Activated T-helper 1 cell treated with anti-CD3 and anti-CD28 coated beads, Interleukin-2, amount 50 U/mL, for 16 hours (primary cell): ENCODE measurements at regions not wholly inside any gene's neighbourhood (a gene's known extent, or its start where the extent isn't known, plus 50 kb on each side); places are given as distances from the start of the nearest gene placed in this dataset.

Experiments
- DNase-seq, 2 donors: peaks; one replicate each; pipeline ENCODE4 v3.0.0-alpha.2; 2020; ENCODE audit warnings: low read depth in 1 of 2, low spot score in 1 of 2

DNA sequence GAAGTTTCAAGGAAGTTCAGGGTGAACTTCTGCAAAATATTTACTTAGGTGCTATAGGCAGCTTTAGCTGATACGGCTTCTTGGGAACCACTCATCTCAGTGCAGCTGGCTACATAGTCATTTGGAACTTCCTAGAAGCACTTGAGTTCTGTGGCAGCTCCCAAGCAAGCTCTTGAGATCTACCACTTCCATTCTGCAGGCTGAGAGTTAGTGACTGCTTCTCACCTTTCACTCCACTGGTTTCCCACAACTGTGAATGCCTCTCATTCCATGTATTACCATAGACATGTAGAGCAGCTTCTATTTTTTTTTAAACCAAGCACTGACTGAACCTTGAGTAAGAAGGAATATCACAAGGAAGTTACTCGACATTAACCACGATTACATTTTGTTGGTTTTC is 994.1 kb upstream of the ACVR2A start:
- DNase-seq = no peak

DNA sequence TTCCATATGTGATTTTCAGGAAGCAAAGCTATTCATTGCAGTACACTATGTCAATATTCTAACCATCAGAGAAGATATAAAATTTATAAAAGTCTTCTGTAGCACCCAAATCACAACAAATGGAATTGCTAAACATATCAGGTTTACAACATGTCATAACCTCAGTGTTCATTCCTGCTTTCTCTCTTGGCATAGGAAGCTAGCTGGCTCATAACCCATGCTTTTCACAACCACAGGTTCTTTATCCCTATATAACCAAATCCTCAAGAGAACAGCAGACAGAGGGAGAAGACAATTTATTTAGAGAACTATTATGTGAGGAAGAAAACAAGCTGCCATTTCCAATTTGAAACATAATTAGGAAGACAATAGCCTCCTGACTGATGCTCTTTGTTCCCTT is 997.0 kb upstream of the ACVR2A start:
- no peak for DNase-seq

DNA sequence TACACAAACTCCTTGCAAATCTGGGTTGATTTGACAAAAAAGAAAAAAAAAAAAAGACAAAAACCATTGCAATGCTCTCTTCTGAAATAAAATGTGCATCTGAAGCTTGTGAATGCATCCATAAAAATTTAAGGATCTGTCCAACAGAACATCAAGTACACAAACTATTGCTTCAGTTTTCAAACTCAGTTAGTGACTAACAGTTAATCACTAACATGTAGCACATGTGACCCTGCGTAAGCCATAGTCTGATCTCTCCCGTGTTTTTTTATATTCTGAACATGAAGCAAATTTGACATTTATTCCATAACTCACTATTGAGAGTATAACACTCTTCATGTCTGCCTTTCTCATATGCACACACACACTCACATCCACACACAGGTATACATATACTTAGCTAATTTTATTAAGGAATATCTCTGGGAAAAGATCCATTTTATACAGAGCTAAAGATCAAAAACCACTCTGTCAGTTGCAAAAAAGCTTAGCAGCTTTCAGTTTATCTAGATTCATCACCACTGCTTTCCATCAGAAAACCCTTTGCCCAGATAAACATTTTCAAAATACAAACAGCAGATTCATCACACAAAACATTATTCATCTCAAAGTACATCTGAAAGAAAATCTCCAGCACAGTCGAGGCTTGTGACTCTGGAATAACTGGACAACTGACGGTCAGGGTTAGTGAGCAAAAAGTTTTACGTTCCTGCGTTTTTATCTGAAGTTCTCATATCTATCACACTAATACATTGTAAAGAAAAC is 1000.4 kb upstream of the ACVR2A start:
- no peak for DNase-seq

DNA sequence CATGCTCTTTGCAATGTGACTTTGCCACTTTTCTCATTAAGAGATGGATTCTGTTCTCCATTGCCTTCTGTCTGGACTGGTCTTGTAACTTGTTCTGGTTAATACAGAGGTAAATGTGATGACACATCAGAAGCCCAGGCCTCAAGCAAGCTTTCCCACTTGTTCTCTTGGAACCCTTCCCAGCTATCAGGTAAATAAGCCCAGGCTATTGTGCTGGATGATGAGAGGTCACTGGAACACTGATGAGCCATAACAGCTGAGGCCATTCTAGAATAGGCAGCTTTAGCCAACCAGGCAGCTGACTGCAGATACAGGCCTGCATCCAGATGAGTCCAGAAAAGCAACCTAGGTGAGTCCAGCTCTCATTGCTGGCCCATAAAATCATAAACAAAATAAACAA is 1007.0 kb upstream of the ACVR2A start:
- DNase-seq = no peak

DNA sequence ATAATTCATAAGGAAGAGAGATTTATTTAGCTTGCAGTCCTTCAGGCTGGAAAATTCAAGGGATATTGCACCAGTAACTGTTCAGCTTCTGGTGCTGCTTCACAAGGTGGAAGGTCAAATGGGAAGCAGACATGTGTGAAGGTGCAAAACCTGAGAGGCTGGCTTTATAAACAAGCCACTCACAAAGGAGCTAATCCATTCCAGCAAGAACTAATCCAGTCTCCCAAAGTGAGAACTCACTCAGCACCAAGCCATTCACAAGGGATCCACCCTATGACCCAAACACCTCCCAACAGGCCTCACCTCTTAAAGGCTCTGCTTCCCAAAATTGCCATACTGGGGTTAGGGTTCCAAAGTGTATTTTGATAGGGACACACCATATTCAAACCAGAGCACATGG is 1018.4 kb upstream of the ACVR2A start:
- DNase-seq = no peak

DNA sequence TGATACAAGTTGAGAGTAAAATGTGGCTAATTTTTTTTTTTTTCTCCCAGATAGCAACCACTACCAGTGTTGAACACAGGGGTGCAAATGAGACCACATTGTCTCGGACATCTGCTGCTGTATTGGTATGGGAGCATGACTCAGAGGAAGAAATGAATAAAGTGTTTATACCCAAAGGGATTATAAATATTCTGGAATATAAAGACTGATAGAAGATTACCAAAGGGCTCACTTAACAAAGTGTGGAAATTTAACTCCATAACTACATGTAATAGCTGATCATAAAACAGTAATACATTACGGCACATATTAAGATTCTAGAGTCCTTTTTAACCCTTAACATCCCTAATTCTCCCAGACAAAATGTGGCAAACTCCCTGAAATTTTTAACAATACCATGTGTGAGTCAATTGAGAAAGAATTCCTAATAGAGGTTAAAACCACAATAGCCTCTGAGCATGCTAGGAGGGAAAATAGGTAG is 1023.0 kb upstream of the ACVR2A start:
- DNase-seq = no peak

DNA sequence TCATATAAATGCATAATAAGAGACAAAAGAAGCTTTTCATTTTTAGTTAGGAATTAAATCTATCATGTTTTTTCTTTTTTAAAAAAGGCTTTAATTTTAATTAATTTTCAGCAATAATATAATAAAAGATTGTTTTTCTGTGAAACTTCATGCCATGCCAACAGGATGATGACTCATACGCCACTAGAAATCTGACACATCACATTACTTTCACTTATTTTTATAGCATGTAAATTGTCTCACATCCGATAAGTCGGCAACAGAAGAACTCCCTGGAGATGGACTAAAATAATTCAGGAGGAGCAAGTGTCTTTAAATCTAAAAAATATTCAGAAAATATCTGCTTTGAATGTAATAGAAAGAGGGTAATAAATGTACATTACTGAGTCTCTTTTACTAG is 1024.2 kb upstream of the ACVR2A start:
- no peak for DNase-seq

DNA sequence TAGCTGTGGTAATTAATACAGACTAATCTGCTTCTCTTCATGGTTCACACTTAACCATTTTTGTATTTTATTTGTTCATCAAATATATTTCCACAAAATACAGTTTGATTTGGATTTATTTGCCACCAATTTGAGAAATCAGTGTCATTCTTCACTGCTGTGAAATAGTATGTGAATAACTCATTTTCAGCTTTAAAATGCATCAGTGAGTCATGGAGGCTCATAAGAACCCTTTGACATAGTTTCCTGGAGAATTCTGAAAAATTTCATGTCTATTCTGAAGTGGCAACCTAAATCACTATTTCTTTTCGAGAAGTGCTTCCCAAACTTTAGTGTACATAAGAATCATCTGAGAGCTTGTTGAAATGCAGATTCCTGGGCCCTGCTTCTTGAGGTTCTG is 1026.7 kb upstream of the ACVR2A start:
- no peak for DNase-seq

DNA sequence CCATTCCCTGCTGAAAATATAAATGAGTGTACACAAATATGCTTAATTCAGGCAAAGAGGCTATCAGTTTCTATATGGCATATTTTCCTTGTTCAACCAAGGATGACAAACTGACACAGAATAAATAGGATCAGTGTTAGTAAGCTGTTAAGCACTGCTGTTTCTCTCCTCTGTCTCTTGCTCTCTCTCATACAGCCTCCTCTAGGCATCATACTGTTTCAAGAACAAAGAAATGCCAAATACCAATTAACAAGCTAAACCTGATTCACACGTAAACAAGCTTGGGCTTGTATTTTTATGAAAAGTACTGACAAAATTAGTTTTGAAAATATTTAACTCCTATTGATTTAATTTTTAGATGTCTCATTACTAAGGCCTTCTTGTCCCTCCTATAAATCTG is 1027.2 kb upstream of the ACVR2A start:
- DNase-seq = no peak

DNA sequence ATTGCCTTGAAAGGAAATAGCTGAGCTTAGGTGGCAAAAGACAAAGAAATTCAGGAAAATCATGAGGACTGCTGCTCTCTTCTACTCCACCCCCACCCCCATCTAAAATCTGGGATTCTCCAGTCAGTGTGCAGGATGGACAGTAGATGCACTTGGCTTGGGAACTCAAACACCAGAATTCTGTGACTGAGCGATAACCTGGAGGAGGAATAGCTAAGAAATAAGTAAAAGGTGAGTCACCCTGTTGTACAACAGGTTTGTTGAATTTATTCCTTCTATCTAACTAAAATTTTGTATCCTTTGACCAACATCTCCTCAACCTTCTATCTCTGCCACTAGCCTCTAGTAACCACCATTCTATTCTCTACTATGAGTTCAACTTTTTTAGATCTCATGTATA is 1029.9 kb upstream of the ACVR2A start:
- DNase-seq = no peak

DNA sequence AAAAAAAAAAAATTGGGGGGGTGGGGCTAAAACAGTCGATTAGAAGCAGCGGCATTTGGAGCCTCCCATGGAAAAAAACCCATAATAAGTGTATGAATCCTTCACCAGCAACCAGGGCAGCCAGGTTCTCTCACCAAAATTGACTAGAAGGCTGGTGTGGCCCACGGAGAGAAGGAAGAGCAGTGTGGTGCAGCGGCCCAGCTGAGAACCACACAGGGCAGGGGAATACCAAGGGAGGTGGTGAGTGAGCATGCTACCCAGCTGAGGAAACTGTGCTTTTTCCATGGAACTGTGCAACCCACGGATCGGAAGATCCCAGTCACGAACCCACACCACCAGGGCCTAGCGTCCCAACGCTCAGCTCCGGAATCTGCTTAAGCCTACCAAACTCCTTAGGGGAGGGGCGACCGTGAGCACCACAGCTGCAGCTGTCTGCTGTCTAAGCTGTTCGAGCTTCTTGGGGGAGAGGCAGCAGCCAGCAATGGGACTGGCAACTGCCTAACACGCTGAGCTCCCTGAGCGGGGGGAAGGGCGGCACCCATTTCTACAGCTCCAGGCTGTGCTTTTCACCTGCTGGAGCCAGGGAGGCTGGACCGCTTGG is 1037.2 kb upstream of the ACVR2A start:
- no peak for DNase-seq

DNA sequence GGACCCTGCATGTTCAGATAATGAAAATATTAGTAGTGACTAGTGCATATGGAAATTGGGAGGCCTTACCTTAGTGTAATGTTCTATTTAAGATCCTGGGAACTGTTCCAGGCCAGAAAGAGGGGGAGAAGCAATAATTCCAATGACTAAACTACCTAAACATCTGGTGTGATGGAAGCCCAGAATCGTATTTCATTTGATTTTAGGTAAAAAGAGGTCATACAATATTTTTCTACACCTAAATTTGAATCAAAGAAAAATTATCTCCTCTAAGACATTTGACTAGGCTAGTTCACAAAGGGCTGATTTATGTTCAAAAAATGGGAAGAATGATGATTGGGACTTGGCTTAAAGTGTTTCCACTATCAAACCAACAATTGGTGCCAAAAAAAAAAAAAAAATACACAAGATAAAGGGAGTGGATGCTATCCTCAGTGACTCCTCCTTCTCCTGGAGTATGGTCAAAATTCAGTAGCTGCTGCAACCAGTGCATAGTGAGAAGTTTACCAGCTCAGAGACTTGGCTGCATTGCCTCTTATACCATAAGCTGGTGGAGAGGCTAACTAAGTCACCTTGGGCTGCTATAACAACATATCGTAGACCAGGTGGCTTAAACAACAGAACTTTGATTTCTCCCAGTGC is 1038.3 kb upstream of the ACVR2A start:
- DNase-seq = no peak

DNA sequence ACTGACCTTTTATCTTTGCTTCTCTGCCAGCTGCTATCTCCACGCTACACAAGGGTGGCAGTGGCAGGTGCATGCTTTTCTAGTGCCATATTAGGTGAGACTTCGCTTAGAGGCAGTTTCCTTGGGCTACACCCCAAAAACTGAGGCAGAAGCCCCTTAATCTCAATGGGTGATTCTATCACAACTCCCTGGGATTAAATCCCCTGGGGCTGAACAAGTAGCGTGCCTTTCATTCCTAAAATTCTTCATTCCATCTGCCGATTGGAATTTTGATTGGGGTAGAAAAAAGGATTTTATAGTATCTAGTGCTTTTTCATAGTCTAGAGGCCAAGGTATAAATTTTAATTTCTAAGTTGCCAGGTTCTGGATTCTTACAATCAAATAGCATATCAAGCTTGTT is 1040.5 kb upstream of the ACVR2A start:
- DNase-seq = no peak

DNA sequence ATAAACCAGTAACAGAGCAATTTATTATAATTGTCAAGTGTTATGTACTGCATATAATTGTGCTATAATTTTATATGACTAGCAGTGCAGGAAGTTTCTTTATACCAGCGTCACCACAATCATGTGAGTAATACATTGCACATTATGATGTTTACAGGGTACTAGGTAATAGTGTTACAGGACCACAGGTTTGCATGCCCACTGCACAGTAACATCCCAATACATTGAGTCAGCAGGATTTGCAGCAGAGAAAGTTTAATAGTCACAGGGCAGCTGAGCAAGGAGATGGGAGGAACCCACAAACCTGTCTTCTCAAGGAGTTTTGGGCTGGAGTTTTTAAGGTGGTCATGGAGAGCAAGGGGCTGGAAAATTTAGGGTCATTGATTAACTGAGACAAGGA is 1042.9 kb upstream of the ACVR2A start:
- no peak for DNase-seq

DNA sequence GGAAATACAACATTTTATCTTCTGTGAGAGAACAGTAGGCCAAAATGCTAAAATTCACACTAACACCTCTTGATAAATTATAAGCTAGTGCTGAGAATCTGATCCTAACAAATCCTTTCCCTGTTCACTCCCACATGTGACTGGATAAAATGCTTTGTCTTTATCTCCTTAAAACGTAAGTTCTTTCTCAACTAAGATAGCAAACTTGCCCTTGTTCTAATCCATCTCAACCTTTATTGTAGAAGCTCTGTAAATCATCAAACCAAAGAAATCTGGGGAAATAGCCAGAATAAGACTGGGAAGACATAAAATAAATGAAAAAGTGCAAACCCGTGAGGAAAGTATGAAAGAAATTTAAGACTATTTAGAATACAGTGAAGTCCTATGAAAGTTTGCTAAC is 1058.4 kb upstream of the ACVR2A start:
- no peak for DNase-seq

DNA sequence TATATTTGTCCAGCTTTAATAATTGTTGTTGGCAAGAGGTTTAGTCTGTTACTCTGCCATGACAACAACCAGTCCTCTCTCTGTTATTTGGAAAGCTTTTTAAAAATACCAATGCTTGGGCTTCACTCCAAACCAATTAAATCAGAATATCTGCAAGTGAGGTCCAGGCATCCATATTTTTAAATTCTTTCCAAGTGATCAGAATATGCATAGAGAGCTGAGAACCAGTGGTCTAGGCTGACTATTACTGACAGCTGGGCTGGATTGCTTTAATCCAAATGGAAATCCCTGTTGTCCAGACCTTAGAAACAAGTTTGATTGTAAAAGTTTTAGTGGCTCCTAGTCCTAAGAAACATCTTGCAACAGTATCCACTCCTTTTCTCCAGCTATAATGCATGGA is 1059.7 kb upstream of the ACVR2A start:
- no peak for DNase-seq

DNA sequence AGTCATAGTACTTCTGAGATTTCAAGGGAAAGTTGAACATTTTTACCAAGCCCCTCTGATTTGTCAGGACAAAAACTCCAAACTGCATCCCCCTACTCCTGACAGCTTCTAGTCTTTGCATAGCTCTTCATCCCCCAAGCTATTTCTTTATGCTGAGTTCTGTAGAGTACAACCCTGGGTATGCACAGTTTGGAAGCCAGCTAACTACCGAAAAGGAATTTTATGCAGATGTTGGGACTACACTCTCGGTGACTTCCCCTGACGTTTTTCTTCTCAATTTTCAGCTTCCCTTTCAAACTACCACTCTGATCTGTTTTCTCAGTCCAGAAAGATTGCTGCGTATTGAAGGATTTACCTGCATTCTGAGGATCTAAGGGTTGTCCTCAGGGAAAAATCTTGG is 1060.2 kb upstream of the ACVR2A start:
- no peak for DNase-seq

DNA sequence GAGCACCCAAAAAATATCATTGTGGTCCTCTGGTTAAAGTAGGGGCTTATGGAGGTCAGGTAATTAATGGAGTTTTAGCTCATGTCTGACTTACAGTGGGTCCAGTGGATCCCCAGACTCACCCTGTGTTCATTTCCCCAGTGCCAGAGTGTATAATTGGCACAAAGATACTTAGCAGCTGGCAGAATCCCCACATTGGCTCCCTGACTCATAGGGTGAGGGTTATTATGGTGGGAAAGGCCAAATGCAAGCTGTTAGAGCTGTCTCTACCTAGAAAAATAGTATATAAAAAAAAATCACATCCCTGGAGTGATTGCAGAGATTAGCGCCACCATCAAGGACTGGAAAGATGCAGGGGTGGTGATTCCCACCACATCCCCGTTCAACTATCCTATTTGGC is 1067.6 kb upstream of the ACVR2A start:
- DNase-seq = no peak

DNA sequence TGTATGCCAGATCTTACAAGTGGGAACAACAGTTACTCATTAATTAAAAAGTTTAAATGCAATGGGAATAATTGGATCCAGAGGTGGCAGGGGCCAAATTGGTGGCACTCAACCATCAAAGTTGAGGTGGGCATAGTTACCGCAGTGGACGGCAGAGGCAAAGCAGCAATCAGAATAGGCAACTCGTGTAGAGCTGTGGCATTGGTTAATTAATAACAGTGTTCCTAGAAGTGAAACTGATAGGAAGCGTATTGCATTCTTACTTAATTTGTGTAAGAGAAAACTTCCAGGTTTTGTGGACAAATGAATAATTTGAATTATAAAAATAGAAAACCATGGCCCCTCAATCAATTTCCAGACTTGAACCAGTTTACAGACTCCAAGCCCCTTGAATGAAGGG is 1068.2 kb upstream of the ACVR2A start:
- no peak for DNase-seq

DNA sequence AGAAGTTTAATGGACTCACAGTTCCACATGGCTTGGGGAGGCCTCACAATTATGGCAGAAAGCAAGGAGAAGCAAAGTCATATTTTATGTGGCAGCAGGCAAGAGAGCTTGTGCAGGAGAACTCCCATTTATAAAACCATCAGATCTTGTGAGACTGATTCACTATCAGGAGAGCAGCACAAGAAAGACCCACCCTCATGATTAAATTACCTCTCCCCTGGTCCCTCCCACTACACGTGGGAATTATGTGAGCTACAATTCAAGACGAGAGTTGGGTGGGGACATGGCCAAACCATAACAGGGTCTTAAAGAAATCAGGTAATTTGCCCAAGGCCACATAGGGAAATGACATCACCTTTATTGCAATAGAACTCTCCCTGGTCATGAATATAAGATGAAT is 1073.3 kb upstream of the ACVR2A start:
- no peak for DNase-seq

DNA sequence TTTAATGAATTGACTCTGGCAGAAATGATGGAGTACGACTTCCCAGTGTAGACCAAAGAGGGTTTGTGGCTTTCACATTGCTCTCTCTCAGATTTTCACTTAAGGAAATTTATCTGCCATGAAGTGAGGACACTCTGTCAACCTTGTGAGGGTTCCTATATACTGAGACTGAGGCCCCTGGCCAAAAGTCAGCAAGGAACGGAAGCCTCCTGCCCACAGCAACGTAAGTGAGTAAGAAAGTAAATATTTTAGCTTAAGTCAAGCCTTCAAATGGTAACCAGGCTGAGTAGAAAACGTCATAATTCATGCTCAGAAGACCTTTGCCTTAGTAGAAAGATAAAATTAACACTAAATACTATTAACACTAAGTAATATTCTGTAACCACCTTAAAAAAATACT is 1080.5 kb upstream of the ACVR2A start:
- no peak for DNase-seq

DNA sequence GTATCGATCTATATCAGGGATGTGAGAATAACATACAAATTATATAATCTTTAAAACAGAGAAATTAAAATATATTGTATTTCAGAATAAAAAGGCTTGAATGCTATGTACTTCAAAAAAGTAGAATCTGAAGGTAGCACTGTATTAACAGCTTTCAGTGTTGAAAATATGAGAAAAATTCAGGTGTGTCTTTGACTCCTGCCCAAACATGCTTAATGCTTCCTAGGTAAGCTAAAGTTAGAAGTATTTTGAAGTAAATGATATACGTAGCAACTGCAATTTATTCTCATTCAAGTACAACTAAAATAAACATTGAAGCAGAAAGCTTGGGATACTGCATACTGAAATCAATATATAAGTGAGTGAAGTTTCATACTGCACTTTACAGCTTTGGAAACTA is 1082.0 kb upstream of the ACVR2A start:
- no peak for DNase-seq

DNA sequence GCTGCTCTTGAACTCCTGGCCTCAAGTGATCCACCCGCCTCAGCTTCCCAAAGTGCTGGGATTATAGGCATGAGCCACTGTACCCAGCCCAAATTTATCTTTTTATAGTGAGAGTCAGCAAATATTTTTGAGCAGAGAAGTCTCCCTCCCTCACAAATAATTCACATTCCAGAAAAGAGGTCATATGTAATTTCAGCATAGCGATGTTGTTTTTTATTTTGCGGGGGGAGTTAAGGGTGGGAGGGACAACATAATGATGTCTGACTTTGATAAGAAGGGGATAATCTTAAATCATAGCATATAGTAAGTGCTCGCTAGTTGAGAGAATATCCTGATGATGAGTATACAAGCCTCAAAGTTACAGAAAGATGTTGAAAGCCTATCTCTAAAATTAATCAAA is 1090.2 kb upstream of the ACVR2A start:
- no peak for DNase-seq
